ENCODE measurements at regions not wholly inside any gene's neighbourhood (a gene's known extent, or its start where the extent isn't known, plus 50 kb on each side); places are given as distances from the start of the nearest gene placed in this dataset.

- TF ChIP-seq, protein P1, sequence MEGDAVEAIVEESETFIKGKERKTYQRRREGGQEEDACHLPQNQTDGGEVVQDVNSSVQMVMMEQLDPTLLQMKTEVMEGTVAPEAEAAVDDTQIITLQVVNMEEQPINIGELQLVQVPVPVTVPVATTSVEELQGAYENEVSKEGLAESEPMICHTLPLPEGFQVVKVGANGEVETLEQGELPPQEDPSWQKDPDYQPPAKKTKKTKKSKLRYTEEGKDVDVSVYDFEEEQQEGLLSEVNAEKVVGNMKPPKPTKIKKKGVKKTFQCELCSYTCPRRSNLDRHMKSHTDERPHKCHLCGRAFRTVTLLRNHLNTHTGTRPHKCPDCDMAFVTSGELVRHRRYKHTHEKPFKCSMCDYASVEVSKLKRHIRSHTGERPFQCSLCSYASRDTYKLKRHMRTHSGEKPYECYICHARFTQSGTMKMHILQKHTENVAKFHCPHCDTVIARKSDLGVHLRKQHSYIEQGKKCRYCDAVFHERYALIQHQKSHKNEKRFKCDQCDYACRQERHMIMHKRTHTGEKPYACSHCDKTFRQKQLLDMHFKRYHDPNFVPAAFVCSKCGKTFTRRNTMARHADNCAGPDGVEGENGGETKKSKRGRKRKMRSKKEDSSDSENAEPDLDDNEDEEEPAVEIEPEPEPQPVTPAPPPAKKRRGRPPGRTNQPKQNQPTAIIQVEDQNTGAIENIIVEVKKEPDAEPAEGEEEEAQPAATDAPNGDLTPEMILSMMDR (IDR thresholded peaks at IDR 0.05; ENCODE audit: poor library complexity, severe bottlenecking), result no peak
- TF ChIP-seq POLR2AphosphoS5 (IDR thresholded peaks at IDR 0.05), result no peak
- no peak for TF ChIP-seq EZH2 (IDR thresholded peaks at IDR 0.05; ENCODE audit: borderline replicate concordance, insufficient read depth, low read length, poor library complexity, severe bottlenecking)
- no peak for TF ChIP-seq MXI1 (conservative IDR thresholded peaks at IDR 0.05; ENCODE audit: poor library complexity, severe bottlenecking)
- TF ChIP-seq EP300 (conservative IDR thresholded peaks at IDR 0.05; ENCODE audit: poor library complexity, severe bottlenecking), result no peak
Observed at GRCh38 chr12:119258556-119258955, 76.0 kb upstream of the CCDC60 start.

Data from neural cell (in vitro differentiated cells).